GM10266 (cell line): ENCODE measurements at regions not wholly inside any gene's neighbourhood (a gene's known extent, or its start where the extent isn't known, plus 50 kb on each side); places are given as distances from the start of the nearest gene placed in this dataset.

Source experiments
- DNase-seq: peaks from one replicate; pipeline ENCODE4 v3.0.0; 2012; ENCODE audit errors: extremely low spot score
- CTCF ChIP-seq: IDR thresholded peaks from 2 replicates; pipeline ENCODE4 v1.5.1; 2012; ENCODE audit warnings: mild to moderate bottlenecking, low read depth; ENCODE audit not compliant: control insufficient read depth, insufficient read depth; ENCODE audit errors: missing control alignments

- DNase-seq, result no peak
- no peak for TF ChIP-seq CTCF
Measured at GRCh38 chr9:73981405-73981804, 515.7 kb upstream of the RORB start.

- DNase-seq, result no peak
- TF ChIP-seq CTCF, result no peak
Measured at GRCh38 chr9:73995836-73996235, 501.3 kb upstream of the RORB start.

DNA sequence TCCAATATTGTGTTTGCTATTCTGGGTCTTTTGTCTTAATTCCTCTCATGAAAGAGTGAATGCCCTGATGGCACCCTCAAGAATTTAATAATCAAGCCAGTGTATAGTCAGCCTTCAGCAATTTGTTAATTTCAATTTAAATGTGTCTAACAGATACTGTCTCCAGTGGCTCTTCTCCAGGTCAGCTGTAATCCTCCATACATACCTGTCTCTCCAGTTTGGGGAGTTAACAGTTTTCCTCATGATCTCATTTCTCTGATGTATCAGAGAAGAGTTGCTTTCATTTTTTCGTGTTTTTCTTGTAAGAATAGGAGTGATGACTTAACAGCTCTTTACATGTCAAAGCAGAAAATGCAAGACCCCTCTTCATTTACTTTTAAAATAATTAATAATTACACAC lies 500.3 kb upstream of the RORB start:
- TF ChIP-seq CTCF, result no peak
- DNase-seq, result no peak

DNA sequence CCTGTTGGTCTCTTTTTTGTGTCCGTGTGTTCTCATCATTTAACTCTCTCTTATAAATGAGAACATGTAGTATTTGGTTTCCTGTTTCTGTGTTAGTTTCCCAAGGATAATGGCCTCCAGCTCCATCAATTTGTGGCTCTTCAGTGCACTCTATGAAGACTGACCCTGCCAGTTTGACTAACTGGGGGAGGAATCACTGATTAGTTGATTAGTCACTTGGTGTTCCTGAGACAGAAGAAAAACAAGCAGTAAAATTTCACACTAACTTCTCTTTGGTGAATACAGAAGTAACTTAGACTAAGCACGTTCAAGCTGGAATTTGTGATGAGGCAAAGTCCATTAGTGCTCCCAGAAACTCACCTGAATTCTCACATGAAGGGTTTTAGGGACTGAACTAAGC lies 495.8 kb upstream of the RORB start:
- no peak for DNase-seq
- TF ChIP-seq CTCF, result no peak

GRCh38 chr9:74006935-74007334 lies 490.2 kb upstream of the RORB start:
- DNase-seq, result no peak
- no peak for TF ChIP-seq CTCF

DNA sequence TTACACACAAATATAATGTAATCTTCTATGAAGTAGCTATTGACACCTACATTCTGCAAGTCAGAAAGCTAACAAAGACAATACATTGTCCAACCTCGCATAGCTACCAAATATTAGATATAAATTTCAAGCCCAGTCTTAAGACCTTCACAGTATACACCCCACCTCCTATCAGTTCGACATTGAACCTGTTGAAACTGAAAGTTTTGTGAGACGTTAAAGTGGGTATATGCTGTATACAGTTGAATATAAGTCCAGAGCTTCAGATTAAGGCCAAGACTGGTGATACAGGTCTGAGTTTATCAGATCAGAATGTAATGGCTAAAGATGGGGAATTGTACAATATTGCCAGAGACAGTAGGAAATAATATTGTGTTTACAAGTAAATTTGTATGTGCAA lies 489.3 kb upstream of the RORB start:
- no peak for DNase-seq
- TF ChIP-seq CTCF, result no peak

GRCh38 chr9:74016004-74016403 lies 481.1 kb upstream of the RORB start:
- no peak for TF ChIP-seq CTCF
- no peak for DNase-seq
